H1 (cell line): ENCODE measurements at regions not wholly inside any gene's neighbourhood (a gene's known extent, or its start where the extent isn't known, plus 50 kb on each side); places are given as distances from the start of the nearest gene placed in this dataset.

ENCODE experiments used
- CTCF ChIA-PET: fragments of 300-600 bp; sonication (Branson Sonifier 250); formaldehyde crosslinking; loops from one replicate; lab custom pipeline; 2021; ENCODE audit not compliant: partially characterized antibody; lab: Charles Lee
- POLR2A ChIA-PET: fragments of 300-600 bp; sonication (Branson Sonifier 250); formaldehyde crosslinking; loops from one replicate; lab custom pipeline; 2021; ENCODE audit warnings: inconsistent platforms; ENCODE audit not compliant: partially characterized antibody; lab: Charles Lee
- DNase-seq, 2 experiments: peaks; one replicate each; pipeline versions ENCODE4 v3.0.0 to v3.0.0-alpha.2; 2010 to 2022; ENCODE audit warnings: low spot score in 2 of 2, low read depth in 1 of 2, mixed read lengths in 1 of 2
- FAIRE-seq: peaks from 2 replicates; lab custom pipeline; 2011; peaks lifted over from hg19 to GRCh38; lab: Jason Lieb, UNC
- H2AFZ ChIP-seq: 2 replicates; pipeline ENCODE4 v1.8.1; 2012; ENCODE audit warnings: low read length, inconsistent platforms
- H2AK5ac ChIP-seq: 2 replicates; pipeline ENCODE4 v1.6.1; 2013; ENCODE audit warnings: low read depth, low read length
- H2BK120ac ChIP-seq: replicated peaks from 2 replicates; pipeline ENCODE3; 2013; ENCODE audit warnings: low read depth, low read length, inconsistent platforms
- H2BK12ac ChIP-seq: 2 replicates; pipeline ENCODE4 v1.6.1; 2013; ENCODE audit warnings: low read depth, low read length
- H2BK15ac ChIP-seq: 2 replicates; pipeline ENCODE4 v1.6.1; 2013; ENCODE audit warnings: low read length
- H2BK20ac ChIP-seq: 2 replicates; pipeline ENCODE4 v1.6.1; 2013; ENCODE audit warnings: low read length
- H2BK5ac ChIP-seq: 2 replicates; pipeline ENCODE4 v1.6.1; 2013; ENCODE audit warnings: low read depth, low read length
- H3K14ac ChIP-seq: 2 replicates; pipeline ENCODE4 v1.6.1; 2013; ENCODE audit warnings: inconsistent platforms; ENCODE audit not compliant: insufficient read length
- H3K18ac ChIP-seq: 2 replicates; pipeline ENCODE4 v1.6.1; 2013; ENCODE audit warnings: low read length; ENCODE audit errors: extremely low read depth
- H3K23ac ChIP-seq: 2 replicates; pipeline ENCODE4 v1.6.1; 2013; ENCODE audit warnings: inconsistent platforms; ENCODE audit not compliant: insufficient read length
- H3K23me2 ChIP-seq: 2 replicates; pipeline ENCODE4 v1.6.1; 2013; ENCODE audit warnings: low read depth, low read length
- H3K27ac ChIP-seq: 2 replicates; pipeline ENCODE4 v1.6.1; 2011; ENCODE audit warnings: low read depth, low read length, inconsistent platforms
- H3K27me3 ChIP-seq, 4 experiments: replicated peaks in 1 of 4; 1 replicate in 1 of 4; 2 replicates in 3 of 4; pipeline versions ENCODE4 v1.6.1 to v1.8.1; 2011 to 2013; ENCODE audit warnings: low read length in 3 of 4, mild to moderate bottlenecking in 3 of 4, inconsistent platforms in 2 of 4, mixed read lengths in 2 of 4, moderate library complexity in 1 of 4; ENCODE audit not compliant: control insufficient read depth in 3 of 4, insufficient read depth in 3 of 4; ENCODE audit errors: extremely low read depth in 1 of 4
- H3K36me3 ChIP-seq, 4 experiments: 2 replicates each; pipeline versions ENCODE4 v1.6.1 to v1.8.1; 2011 to 2013; ENCODE audit warnings: mild to moderate bottlenecking in 4 of 4, low read length in 3 of 4, moderate library complexity in 2 of 4, control low read depth in 1 of 4, inconsistent platforms in 1 of 4; ENCODE audit not compliant: insufficient read depth in 4 of 4, control insufficient read depth in 2 of 4
- H3K4ac ChIP-seq: replicated peaks from 2 replicates; pipeline ENCODE3; 2013; ENCODE audit warnings: low read length, low read depth, mixed read lengths, inconsistent platforms; ENCODE audit not compliant: insufficient read length
- H3K4me1 ChIP-seq, 4 experiments: replicated peaks in 1 of 4; 1 replicate in 1 of 4; 2 replicates in 3 of 4; pipeline versions ENCODE4 v1.6.1 to v1.8.1; 2011 to 2013; ENCODE audit warnings: low read length in 3 of 4, inconsistent platforms in 2 of 4, mixed read lengths in 1 of 4; ENCODE audit not compliant: insufficient read depth in 4 of 4, control insufficient read depth in 3 of 4
- H3K4me2 ChIP-seq, 2 experiments: 2 replicates each; pipeline versions ENCODE4 v1.6.1 to v1.8.1; 2011 to 2013; ENCODE audit warnings: low read depth in 2 of 2, low read length in 2 of 2, control low read depth in 1 of 2, inconsistent platforms in 1 of 2, mild to moderate bottlenecking in 1 of 2; ENCODE audit not compliant: insufficient read depth in 1 of 2
- H3K4me3 ChIP-seq, 4 experiments: fragments of 200-600, 300-600 bp in 1 of 4; sonication (generic), shearing (Covaris generic), sonication (Bioruptor Twin) in 1 of 4; 2 replicates each; pipeline versions ENCODE4 v1.5.1 to v1.8.1; 2011 to 2016; ENCODE audit warnings: low read length in 4 of 4, low read depth in 3 of 4, control low read depth in 2 of 4, inconsistent platforms in 2 of 4, mild to moderate bottlenecking in 2 of 4, mixed read lengths in 1 of 4, moderate library complexity in 1 of 4; ENCODE audit not compliant: insufficient read depth in 2 of 4; ENCODE audit errors: extremely low read depth in 1 of 4
- H3K56ac ChIP-seq: replicated peaks from 2 replicates; pipeline ENCODE3; 2013; ENCODE audit warnings: low read depth, mild to moderate bottlenecking, mixed read lengths, low read length, inconsistent platforms; ENCODE audit not compliant: insufficient read length
- H3K79me1 ChIP-seq: 2 replicates; pipeline ENCODE4 v1.6.1; 2013; ENCODE audit warnings: low read depth, low read length, control low read depth
- H3K79me2 ChIP-seq, 2 experiments: 2 replicates each; pipeline versions ENCODE4 v1.6.1 to v1.8.1; 2012 to 2013; ENCODE audit warnings: low read length in 2 of 2, mild to moderate bottlenecking in 2 of 2, inconsistent platforms in 1 of 2; ENCODE audit not compliant: insufficient read depth in 2 of 2, control insufficient read depth in 1 of 2
- H3K9ac ChIP-seq, 4 experiments: replicated peaks in 1 of 4; 1 replicate in 1 of 4; 2 replicates in 3 of 4; pipeline versions ENCODE4 v1.6.1 to v1.8.1; 2011 to 2013; ENCODE audit warnings: low read depth in 3 of 4, low read length in 3 of 4, control low read depth in 2 of 4, mild to moderate bottlenecking in 2 of 4, moderate library complexity in 2 of 4, inconsistent platforms in 1 of 4; ENCODE audit errors: extremely low read depth in 1 of 4
- H3K9me3 ChIP-seq, 2 experiments: 2 replicates each; pipeline versions ENCODE4 v1.6.1 to v1.8.1; 2012 to 2013; ENCODE audit warnings: mild to moderate bottlenecking in 2 of 2, moderate library complexity in 2 of 2, control low read depth in 1 of 2, inconsistent platforms in 1 of 2, low read depth in 1 of 2, low read length in 1 of 2, mixed read lengths in 1 of 2; ENCODE audit not compliant: insufficient read depth in 2 of 2
- H4K20me1 ChIP-seq, 2 experiments: replicated peaks in 1 of 2; 2 replicates each; pipeline versions ENCODE3 to v1.8.1; 2011 to 2013; ENCODE audit warnings: inconsistent platforms in 2 of 2, low read length in 2 of 2, mild to moderate bottlenecking in 1 of 2; ENCODE audit not compliant: insufficient read depth in 2 of 2, control insufficient read depth in 1 of 2
- H4K5ac ChIP-seq: 2 replicates; pipeline ENCODE4 v1.6.1; 2013; ENCODE audit warnings: low read length, low read depth, mixed read lengths, inconsistent platforms; ENCODE audit not compliant: insufficient read length
- H4K8ac ChIP-seq: 2 replicates; pipeline ENCODE4 v1.8.0; 2013; ENCODE audit warnings: mild to moderate bottlenecking, moderate library complexity, low read length, inconsistent platforms; ENCODE audit not compliant: insufficient read depth; ENCODE audit errors: extremely low read depth
- H4K91ac ChIP-seq: replicated peaks from 2 replicates; pipeline ENCODE3; 2013; ENCODE audit warnings: low read length, mixed read lengths, inconsistent platforms; ENCODE audit not compliant: insufficient read length
- ASH2L ChIP-seq: fragments of 200-600, 300-600 bp; sonication (generic); IDR thresholded peaks from one replicate; pipeline ENCODE4 v1.7.1; 2017; ENCODE audit warnings: low read length
- CBX5 ChIP-seq: fragments of 300-800, 300-1000 bp; sonication (generic); IDR thresholded peaks from 2 replicates; pipeline ENCODE4 v1.7.1; 2016; ENCODE audit warnings: antibody characterized with exemption, low read length, low read depth
- CBX8 ChIP-seq: fragments of 300-800, 300-1000 bp; sonication (generic); IDR thresholded peaks from 2 replicates; pipeline ENCODE4 v1.7.1; 2016; ENCODE audit warnings: low read depth, low read length, borderline replicate concordance
- GTF2F1 ChIP-seq: IDR thresholded peaks from 2 replicates; pipeline ENCODE4 v1.6.1; 2012; ENCODE audit warnings: low read depth, low read length, improper control_type of control experiment, borderline replicate concordance
- HDAC6 ChIP-seq: IDR thresholded peaks from one replicate; pipeline ENCODE4 v1.7.1; 2012; ENCODE audit warnings: low read depth, mild to moderate bottlenecking, inconsistent platforms, low read length, moderate library complexity
- MAFK ChIP-seq: IDR thresholded peaks from 2 replicates; pipeline ENCODE4 v1.6.1; 2012; ENCODE audit warnings: low read depth, mild to moderate bottlenecking, improper control_type of control experiment, low read length
- PHF8 ChIP-seq: fragments of 200-600 bp; sonication (generic); conservative IDR thresholded peaks from 2 replicates; pipeline ENCODE4 v1.7.1; 2012; ENCODE audit warnings: low read depth, mild to moderate bottlenecking, inconsistent platforms, low read length, moderate library complexity
- POLR2AphosphoS5 ChIP-seq: IDR thresholded peaks from 2 replicates; pipeline ENCODE4 v1.6.1; 2011; ENCODE audit warnings: low read depth, low read length
- SIRT6 ChIP-seq: IDR thresholded peaks from one replicate; pipeline ENCODE4 v1.7.1; 2012; ENCODE audit warnings: low read length, inconsistent platforms
- SP1 ChIP-seq: IDR thresholded peaks from 2 replicates; pipeline ENCODE4 v1.6.1; 2011; ENCODE audit warnings: low read depth, low read length
- SP2 ChIP-seq: IDR thresholded peaks from 2 replicates; pipeline ENCODE4 v1.6.1; 2012; ENCODE audit warnings: mild to moderate bottlenecking, low read length, inconsistent platforms
- TAF7 ChIP-seq: optimal IDR thresholded peaks from 2 replicates; pipeline ENCODE3; 2011; ENCODE audit warnings: low read depth, mild to moderate bottlenecking, inconsistent platforms, low read length, moderate library complexity, borderline replicate concordance
- TEAD4 ChIP-seq: IDR thresholded peaks from 2 replicates; pipeline ENCODE4 v1.6.1; 2012; ENCODE audit warnings: low read depth, low read length, inconsistent platforms, mixed read lengths
- YY1 ChIP-seq: IDR thresholded peaks from 2 replicates; pipeline ENCODE4 v1.6.1; 2011; ENCODE audit warnings: low read depth, mild to moderate bottlenecking, low read length
- TF ChIP-seq, protein P1 (sequence below): IDR thresholded peaks from 2 replicates; pipeline ENCODE4 v1.6.1; 2012; ENCODE audit warnings: inconsistent platforms
- TF ChIP-seq, protein P2 (sequence below): IDR thresholded peaks from 2 replicates; pipeline ENCODE4 v1.6.1; 2011; ENCODE audit warnings: low read depth, mild to moderate bottlenecking, low read length; ENCODE audit not compliant: insufficient read depth

DNA sequence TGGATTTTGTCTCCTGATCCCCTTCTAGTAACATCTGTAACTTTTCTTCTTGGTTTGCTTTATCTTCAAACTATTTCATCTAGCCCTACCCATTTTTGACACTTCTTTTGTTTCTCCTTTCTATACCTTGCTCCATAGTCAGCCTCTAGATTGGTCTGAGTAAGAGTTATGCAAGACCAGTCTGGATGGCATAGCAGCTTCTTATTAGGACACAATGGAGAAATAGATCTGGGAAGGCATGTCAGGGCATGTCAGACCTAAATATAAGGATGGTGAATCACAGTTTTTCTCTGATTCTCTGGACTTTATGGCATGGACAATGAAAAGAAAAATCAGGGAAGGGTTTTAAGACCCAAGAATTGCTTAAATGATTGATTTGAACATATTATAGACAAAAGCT is 452.5 kb downstream of the RAP2B start:
- no peaks in the 10 kb centered on the region for H3K23me2 ChIP-seq
- H3K27me3 ChIP-seq: no peaks in the 10 kb centered on the region
- POLR2A ChIA-PET: no interaction called here
- H2BK20ac ChIP-seq: no peak overlapping the region
- no peaks in the 10 kb centered on the region for H3K79me2 ChIP-seq
- H3K4ac ChIP-seq: no peak overlapping the region
- H3K27ac ChIP-seq: peak overlapping the region; percentile 55; the same call in 1 of the 2 replicates
- no peaks in the 10 kb centered on the region for H3K9me3 ChIP-seq
- H3K23ac ChIP-seq: no peak overlapping the region
- H3K4me1 ChIP-seq: no peaks in the 10 kb centered on the region
- peak overlapping the region; percentile 32; the same call in 1 of the 2 replicates for H2BK5ac ChIP-seq
- no peak overlapping the region for H4K5ac ChIP-seq
- H4K20me1 ChIP-seq: no peaks in the 10 kb centered on the region
- no peak overlapping the region for H2AK5ac ChIP-seq
- H3K14ac ChIP-seq: no peak overlapping the region
- H3K4me2 ChIP-seq: no peak overlapping the region
- H3K79me1 ChIP-seq: no peaks in the 10 kb centered on the region
- H2BK15ac ChIP-seq: no peak overlapping the region
- no peak overlapping the region for H3K18ac ChIP-seq
- H3K36me3 ChIP-seq: no peaks in the 10 kb centered on the region
- H4K91ac ChIP-seq: no peak overlapping the region
- CTCF ChIA-PET: interaction anchor here (0.7 to 1.4 kb wide), 2 partner anchors 9 to 344 kb away, joined by 3 to 4 read pairs; no protein-coding TSS in a partner anchor
- DNase-seq (no peak), FAIRE-seq (no peak)
- no peak overlapping the region for H3K9ac ChIP-seq
- no peak overlapping the region for H3K56ac ChIP-seq
- H3K4me3 ChIP-seq: no peak overlapping the region
- H2BK12ac ChIP-seq: no peak overlapping the region
- H2BK120ac ChIP-seq: no peak overlapping the region
- H2AFZ ChIP-seq: peak overlapping the region; percentile 34; the same call in 1 of the 2 replicates
- H4K8ac ChIP-seq: no peak overlapping the region
- TF ChIP-seq HDAC6 (no peak), YY1 (no peak), MAFK (no peak), PHF8 (no peak), TAF7 (no peak), CBX5 (no peak), SIRT6 (no peak), CBX8 (no peak), GTF2F1 (no peak), SP1 (no peak), ASH2L (no peak), POLR2AphosphoS5 (no peak), SP2 (no peak), TEAD4 (no peak)
- TF ChIP-seq, protein P1, sequence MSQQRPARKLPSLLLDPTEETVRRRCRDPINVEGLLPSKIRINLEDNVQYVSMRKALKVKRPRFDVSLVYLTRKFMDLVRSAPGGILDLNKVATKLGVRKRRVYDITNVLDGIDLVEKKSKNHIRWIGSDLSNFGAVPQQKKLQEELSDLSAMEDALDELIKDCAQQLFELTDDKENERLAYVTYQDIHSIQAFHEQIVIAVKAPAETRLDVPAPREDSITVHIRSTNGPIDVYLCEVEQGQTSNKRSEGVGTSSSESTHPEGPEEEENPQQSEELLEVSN: no peak
- TF ChIP-seq, protein P2, sequence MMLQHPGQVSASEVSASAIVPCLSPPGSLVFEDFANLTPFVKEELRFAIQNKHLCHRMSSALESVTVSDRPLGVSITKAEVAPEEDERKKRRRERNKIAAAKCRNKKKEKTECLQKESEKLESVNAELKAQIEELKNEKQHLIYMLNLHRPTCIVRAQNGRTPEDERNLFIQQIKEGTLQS: no peak
